GM12872 (cell line): ENCODE measurements at regions not wholly inside any gene's neighbourhood (a gene's known extent, or its start where the extent isn't known, plus 50 kb on each side); places are given as distances from the start of the nearest gene placed in this dataset.

Experiments used
- TF ChIP-seq, protein P1 (sequence below): IDR thresholded peaks from 3 replicates; pipeline ENCODE4 v1.5.1; 2011; ENCODE audit warnings: low read depth, mild to moderate bottlenecking, low read length, moderate library complexity; ENCODE audit not compliant: insufficient read depth

DNA sequence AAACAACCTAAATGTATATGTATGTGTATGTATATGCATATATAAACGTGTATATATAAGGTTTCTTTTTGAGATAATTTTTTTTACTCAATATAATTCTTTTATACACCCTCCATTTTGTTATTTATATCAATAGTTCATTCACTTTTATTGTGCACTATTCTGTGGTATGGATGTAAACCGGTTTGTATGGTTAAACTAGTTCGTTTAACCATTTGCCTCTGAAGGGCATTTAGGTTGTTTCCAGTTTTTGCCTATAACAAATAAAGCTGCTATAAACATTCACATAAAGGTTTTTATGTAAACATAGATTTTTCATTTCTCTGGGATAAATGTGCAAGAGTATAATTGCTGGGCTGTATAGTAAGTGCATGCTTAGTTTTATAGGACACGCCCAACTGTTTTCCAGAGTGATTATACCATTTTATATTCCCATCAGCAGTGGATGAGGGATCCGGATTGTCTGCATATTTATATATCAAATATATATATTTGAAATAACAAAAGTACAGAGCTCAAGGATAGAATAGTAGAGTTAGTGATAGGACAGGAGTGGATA, 380.3 kb downstream of the TSHZ3 start:
- TF ChIP-seq, protein P1, sequence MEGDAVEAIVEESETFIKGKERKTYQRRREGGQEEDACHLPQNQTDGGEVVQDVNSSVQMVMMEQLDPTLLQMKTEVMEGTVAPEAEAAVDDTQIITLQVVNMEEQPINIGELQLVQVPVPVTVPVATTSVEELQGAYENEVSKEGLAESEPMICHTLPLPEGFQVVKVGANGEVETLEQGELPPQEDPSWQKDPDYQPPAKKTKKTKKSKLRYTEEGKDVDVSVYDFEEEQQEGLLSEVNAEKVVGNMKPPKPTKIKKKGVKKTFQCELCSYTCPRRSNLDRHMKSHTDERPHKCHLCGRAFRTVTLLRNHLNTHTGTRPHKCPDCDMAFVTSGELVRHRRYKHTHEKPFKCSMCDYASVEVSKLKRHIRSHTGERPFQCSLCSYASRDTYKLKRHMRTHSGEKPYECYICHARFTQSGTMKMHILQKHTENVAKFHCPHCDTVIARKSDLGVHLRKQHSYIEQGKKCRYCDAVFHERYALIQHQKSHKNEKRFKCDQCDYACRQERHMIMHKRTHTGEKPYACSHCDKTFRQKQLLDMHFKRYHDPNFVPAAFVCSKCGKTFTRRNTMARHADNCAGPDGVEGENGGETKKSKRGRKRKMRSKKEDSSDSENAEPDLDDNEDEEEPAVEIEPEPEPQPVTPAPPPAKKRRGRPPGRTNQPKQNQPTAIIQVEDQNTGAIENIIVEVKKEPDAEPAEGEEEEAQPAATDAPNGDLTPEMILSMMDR, result no peak

DNA sequence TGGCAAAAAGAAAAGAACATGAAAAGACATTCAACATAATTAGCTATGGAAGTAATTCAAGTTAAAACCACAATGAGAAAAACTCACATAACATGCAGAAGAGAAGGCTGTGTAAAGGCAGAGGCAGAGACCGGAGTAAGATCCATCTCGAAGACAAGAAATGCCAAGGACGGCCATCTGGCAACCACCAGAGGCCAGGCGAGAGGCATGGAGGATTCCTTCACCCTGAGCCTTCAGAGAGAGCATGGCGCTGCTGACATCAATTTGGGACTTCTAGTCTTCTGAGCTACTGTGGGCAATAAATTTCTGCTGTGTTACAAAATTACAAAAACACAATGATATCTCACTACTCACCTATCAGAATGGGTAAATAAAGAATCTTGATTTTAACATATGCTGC, 381.0 kb downstream of the TSHZ3 start:
- TF ChIP-seq, protein P1, result no peak

DNA sequence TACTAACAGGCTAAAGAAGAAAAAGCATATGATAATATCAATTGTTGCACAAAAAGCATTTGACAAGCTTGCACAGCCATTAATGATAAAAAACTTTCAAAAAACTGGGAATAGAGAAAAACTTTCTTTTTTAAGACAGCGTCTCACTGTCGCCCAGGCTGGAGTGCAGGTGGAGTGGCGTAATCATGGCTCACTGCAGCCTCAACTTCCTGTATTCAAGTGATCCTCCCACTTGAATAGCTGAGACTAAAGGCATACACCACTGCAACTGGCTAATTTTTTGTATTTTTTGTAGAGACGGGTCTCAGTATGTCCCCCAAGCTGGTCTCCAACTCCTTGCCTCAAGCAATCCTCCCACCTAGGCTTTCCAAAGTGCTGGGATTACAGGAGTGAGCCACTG, 382.8 kb downstream of the TSHZ3 start:
- TF ChIP-seq, protein P1, result no peak

DNA sequence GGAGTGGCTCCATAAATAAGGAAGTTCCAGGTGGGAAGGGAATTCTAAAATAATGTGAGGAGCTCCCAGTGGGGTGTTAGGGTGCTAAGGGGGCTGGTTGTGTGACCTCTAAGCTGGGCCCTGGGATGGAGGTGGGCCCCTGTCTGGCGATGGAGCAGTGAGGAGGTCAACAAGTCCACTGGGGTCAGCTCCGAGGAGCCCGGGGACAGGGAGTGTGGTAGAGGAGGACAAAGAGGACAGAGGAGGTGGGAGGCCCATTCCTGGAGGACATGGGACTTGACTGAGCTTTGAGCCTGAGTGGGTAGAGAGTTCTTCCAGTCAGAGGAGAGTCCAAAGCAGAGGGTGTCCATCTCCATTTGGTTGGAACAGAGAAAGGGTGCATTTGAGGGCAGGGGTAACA, 390.2 kb downstream of the TSHZ3 start:
- TF ChIP-seq, protein P1, result no peak

DNA sequence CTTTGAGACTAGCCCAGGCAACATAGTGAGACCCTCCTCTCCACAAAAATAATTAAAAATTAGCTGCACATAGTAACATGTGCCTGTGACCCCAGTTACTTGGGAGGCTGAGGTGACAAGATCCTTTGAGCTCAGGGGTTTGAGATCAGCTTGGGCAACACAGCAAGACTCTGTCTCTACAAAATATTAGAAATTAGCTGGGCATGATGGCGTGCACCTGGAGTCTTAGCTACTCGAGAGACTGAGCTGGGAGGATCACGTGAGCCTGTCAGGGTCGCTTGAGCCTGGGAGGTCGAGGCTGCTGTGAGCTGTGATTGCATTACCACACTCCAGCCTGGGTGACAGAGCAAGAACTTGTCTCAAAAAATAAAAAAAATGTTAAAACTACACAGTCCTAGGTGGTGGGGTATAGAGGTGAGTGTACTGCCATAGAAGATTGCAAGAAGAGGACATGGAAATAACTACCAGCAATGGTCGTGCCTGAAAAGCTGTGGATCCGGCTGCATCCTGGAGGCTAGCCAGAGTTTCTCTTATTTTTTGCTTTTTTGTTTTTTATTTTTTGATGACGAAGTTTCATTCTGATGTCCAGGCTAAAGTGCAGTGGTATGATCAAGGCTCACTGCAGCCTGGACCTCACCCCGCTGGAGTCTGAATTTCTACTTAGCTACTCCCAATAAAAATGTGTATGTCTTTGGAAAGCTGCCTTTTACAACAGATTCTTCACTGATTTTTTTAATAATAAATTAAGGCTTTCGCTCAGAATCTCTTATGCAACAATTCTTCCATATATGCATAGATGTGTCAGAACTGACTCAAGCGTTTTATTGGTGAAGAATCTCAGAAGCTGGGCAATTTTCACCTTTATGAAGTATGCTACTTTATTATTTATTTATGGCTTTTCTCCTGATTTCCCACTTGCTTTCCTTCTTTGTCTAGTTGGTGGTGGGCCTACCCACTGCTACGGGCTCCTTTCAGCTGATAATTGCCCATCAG, 393.8 kb downstream of the TSHZ3 start:
- TF ChIP-seq, protein P1, result no peak

DNA sequence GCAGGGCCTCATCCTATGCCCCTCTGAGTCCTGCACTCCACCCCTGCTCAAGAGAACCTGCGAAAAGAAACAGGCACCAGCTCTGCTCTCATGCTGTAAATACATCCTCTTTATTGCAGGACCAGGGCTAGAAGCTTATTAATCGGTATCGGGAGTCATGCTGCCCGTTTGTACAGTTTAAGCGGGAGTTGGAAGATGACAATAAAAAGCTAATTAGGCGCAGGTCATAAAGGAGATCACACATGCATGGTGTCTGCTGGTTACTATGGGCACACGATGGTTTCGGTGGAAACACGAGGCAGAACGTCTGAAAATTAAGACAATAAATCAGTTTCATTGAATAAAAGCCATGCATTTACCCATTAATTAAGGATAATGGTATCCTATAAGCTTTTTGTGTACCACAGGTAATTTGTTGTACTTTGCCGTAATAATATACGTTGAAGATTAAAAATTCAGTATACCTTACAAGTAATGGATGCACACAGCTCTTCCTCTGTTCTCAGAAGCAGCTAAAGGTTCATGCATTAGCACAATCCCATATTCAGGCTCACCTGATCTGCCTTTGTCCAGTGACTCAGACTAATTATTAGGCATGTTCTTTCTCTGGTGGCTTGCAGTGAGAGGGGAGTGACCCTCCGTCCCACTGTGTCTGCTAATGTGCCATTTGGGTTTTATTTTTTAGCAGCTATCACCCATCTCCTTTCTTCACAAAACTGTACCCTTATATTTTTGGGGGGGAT, 406.0 kb downstream of the TSHZ3 start:
- TF ChIP-seq, protein P1, result no peak

DNA sequence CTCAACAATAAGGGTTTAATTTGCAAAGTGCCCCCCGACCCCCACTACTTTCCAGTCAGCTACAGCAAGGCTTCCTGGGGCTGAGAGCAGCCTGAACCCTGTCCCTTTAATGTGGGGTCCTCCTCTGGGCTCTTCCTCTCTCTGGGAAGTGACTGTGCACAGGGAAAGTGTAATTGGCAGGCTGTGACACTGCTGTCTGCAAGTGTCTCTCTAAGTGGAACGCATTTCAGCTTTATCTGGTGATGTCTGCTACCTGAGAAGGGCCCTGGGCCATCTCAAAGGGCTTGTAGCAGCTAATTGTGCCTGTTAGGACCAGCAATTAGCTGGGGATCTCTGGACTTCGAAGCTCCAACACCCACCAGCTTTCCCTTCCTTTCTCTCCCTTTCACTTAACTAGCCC, 406.6 kb downstream of the TSHZ3 start:
- TF ChIP-seq, protein P1, result no peak
